A673 (cell line): ENCODE measurements at regions not wholly inside any gene's neighbourhood (a gene's known extent, or its start where the extent isn't known, plus 50 kb on each side); places are given as distances from the start of the nearest gene placed in this dataset.

Experiments
- BruUV-seq: library from RNA; stranded (reverse); fragments of 400-500 nt; replicated peaks from 2 replicates; lab custom pipeline; 2021; lab: Mats Ljungman, UMichigan
- CTCF ChIA-PET: fragments of 300-600 bp; sonication (Branson Sonifier 250); formaldehyde crosslinking; loops from one replicate; lab custom pipeline; 2022; ENCODE audit warnings: antibody characterized with exemption; lab: Charles Lee
- POLR2A ChIA-PET: fragments of 300-600 bp; sonication (Branson Sonifier 250); formaldehyde crosslinking; loops from one replicate; lab custom pipeline; 2022; ENCODE audit warnings: antibody characterized with exemption; ENCODE audit not compliant: low non-redundant PET; lab: Charles Lee
- DNase-seq: peaks from one replicate; pipeline ENCODE4 v3.0.0-alpha.2; 2015; ENCODE audit warnings: low spot score
- H3K27ac ChIP-seq: fragments of 200-600 bp; sonication (generic); 2 replicates; pipeline ENCODE4 v1.5.1; 2016; ENCODE audit warnings: mixed run types, low read depth, mild to moderate bottlenecking, mixed read lengths, antibody characterized with exemption, low read length; ENCODE audit not compliant: poor library complexity, severe bottlenecking
- H3K27me3 ChIP-seq: fragments of 200-600 bp; sonication (generic); replicated peaks from 2 replicates; pipeline ENCODE4 v1.6.1; 2017; ENCODE audit warnings: mixed run types, low read depth, mild to moderate bottlenecking, mixed read lengths, antibody characterized with exemption, low read length; ENCODE audit not compliant: insufficient read depth, poor library complexity
- H3K36me3 ChIP-seq: fragments of 200-600 bp; sonication (generic); 2 replicates; pipeline ENCODE4 v1.6.1; 2016; ENCODE audit warnings: mixed run types, mild to moderate bottlenecking, mixed read lengths, antibody characterized with exemption, low read length; ENCODE audit not compliant: insufficient read depth, poor library complexity, severe bottlenecking
- H3K4me1 ChIP-seq: fragments of 200-600 bp; sonication (generic); 2 replicates; pipeline ENCODE4 v1.6.1; 2017; ENCODE audit warnings: mixed run types, mild to moderate bottlenecking, mixed read lengths, antibody characterized with exemption, low read length; ENCODE audit not compliant: insufficient read depth, poor library complexity, severe bottlenecking
- H3K4me3 ChIP-seq: fragments of 200-600 bp; sonication (generic); 2 replicates; pipeline ENCODE4 v1.5.1; 2016; ENCODE audit warnings: low read depth, mixed run types, mild to moderate bottlenecking, mixed read lengths, low read length; ENCODE audit not compliant: poor library complexity, severe bottlenecking
- H3K9me3 ChIP-seq: fragments of 200-600 bp; sonication (generic); 2 replicates; pipeline ENCODE4 v1.6.1; 2016; ENCODE audit warnings: mixed run types, low read depth, mild to moderate bottlenecking, mixed read lengths, antibody characterized with exemption, low read length; ENCODE audit not compliant: poor library complexity, severe bottlenecking
- CTCF ChIP-seq: fragments of 300-800, 200-600 bp; sonication (generic); conservative IDR thresholded peaks from 2 replicates; pipeline ENCODE4 v1.5.1; 2017; ENCODE audit warnings: low read depth, mild to moderate bottlenecking, antibody characterized with exemption, low read length, moderate library complexity, mixed read lengths
- EZH2 ChIP-seq: fragments of 200-600 bp; sonication (generic); IDR thresholded peaks from 2 replicates; pipeline ENCODE4 v1.6.1; 2017; ENCODE audit warnings: borderline replicate concordance, low read depth, mild to moderate bottlenecking, mixed read lengths, antibody characterized with exemption, low read length; ENCODE audit not compliant: poor library complexity, severe bottlenecking
- intact Hi-C: fragments of 100-400 bp; cut with micrococcal nuclease; formaldehyde crosslinking; loops from one replicate; pipeline ENCODE4 v1.10.0; 2022; ENCODE audit not compliant: unreplicated experiment

DNA sequence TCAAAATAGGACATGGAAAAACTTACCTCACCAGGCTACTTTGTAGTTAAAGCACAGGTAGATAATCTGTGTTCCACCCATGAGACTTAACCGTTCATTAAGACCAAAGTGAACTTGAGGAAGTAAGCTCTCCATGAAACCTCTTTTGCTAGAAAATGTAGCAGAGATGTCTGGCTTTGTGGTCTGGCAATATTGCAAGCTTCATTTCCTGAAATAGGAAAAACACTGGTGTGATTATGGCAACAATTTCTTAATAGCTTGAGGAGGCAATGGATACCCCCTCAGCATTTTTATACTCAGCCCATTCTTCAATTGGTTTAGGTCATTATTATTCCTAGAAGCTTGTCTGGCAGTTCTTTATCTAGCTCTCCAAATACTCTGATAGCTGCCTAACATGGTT, 957.3 kb downstream of the IGSF11 start:
- Histone ChIP-seq H3K4me1 (no peaks in the 10 kb centered on the region), H3K9me3 (no peaks in the 10 kb centered on the region), H3K4me3 (no peak overlapping the region), H3K27me3 (no peaks in the 10 kb centered on the region), H3K36me3 (no peaks in the 10 kb centered on the region), H3K27ac (no peak overlapping the region)
- DNase-seq: no peak
- intact Hi-C loops: no loop called here
- POLR2A ChIA-PET: no interaction called here
- TF ChIP-seq EZH2: no peak
- CTCF ChIA-PET: no interaction called here
- BruUV-seq: no TSS peak

GRCh38 chr3:118080889-118081288, 953.8 kb downstream of the IGSF11 start:
- intact Hi-C loops: no loop called here
- DNase-seq: no peak
- Histone ChIP-seq H3K4me1 (no peaks in the 10 kb centered on the region), H3K9me3 (no peaks in the 10 kb centered on the region), H3K27ac (no peak overlapping the region), H3K4me3 (no peak overlapping the region), H3K27me3 (no peaks in the 10 kb centered on the region), H3K36me3 (no peaks in the 10 kb centered on the region)
- no peak for TF ChIP-seq CTCF
- no peak for TF ChIP-seq EZH2
- CTCF ChIA-PET: no interaction called here
- POLR2A ChIA-PET: interaction anchor here (0.5 kb wide), 1 partner anchor 16 kb away, joined by 11 read pairs; no protein-coding TSS in a partner anchor
- no TSS peak for BruUV-seq

DNA sequence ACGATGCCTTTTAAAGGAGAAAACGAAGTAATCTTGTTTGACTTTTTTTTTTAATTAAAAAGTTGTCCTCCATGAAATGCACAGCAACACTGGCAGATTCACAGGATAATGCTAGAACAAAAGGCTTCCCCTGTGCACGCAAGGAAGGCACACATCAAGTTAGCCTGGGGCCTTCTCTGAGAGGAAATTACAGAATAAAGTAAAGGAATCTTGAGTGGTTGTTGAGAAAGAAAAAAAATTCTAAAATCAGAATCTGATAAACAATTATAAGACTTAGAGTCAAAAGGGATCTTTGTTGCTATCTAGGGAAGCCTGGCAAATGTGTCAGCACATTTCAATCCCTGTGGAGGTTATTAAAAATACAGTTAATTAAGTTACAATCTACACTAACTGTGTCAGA, 946.0 kb downstream of the IGSF11 start:
- no peak for DNase-seq
- intact Hi-C loops: no loop called here
- no peaks in the 10 kb centered on the region for H3K27me3 ChIP-seq
- H3K4me3 ChIP-seq: no peak overlapping the region
- CTCF ChIA-PET: no interaction called here
- POLR2A ChIA-PET: no interaction called here
- TF ChIP-seq EZH2 (no peak), CTCF (no peak)
- H3K4me1 ChIP-seq: no peaks in the 10 kb centered on the region
- no peak overlapping the region for H3K27ac ChIP-seq
- H3K9me3 ChIP-seq: peaks cover 14% of the 10 kb centered on the region
- no TSS peak for BruUV-seq
- H3K36me3 ChIP-seq: no peaks in the 10 kb centered on the region

- TF ChIP-seq CTCF: no peak
- TF ChIP-seq EZH2: no peak
- H3K4me1 ChIP-seq: no peaks in the 10 kb centered on the region
- peaks cover 16% of the 10 kb centered on the region for H3K9me3 ChIP-seq
- H3K27ac ChIP-seq: no peak overlapping the region
- intact Hi-C loops: no loop called here
- H3K4me3 ChIP-seq: no peak overlapping the region
- ChIA-PET POLR2A (no interaction called here), CTCF (no interaction called here)
- DNase-seq: no peak
- no TSS peak for BruUV-seq
- no peaks in the 10 kb centered on the region for H3K27me3 ChIP-seq
- no peaks in the 10 kb centered on the region for H3K36me3 ChIP-seq
Observed at GRCh38 chr3:118089563-118089962, 945.1 kb downstream of the IGSF11 start.
